Ectodermal cell (in vitro differentiated cells): ENCODE measurements at regions not wholly inside any gene's neighbourhood (a gene's known extent, or its start where the extent isn't known, plus 50 kb on each side); places are given as distances from the start of the nearest gene placed in this dataset.

Experiments
- H3K27ac ChIP-seq: 2 replicates; pipeline ENCODE4 v1.7.0; 2013; ENCODE audit warnings: mild to moderate bottlenecking, low read depth, low read length; ENCODE audit not compliant: insufficient read depth, poor library complexity, severe bottlenecking
- H3K27me3 ChIP-seq: 2 replicates; pipeline ENCODE4 v1.7.0; 2013; ENCODE audit warnings: mild to moderate bottlenecking, low read length; ENCODE audit not compliant: insufficient read depth, control insufficient read depth, poor library complexity, severe bottlenecking
- H3K36me3 ChIP-seq: one replicate; pipeline ENCODE4 v1.7.0; 2013; ENCODE audit warnings: low read length; ENCODE audit not compliant: control insufficient read depth, insufficient read depth
- H3K4me1 ChIP-seq: one replicate; pipeline ENCODE4 v1.7.0; 2013; ENCODE audit warnings: low read length; ENCODE audit not compliant: control insufficient read depth, insufficient read depth
- H3K4me3 ChIP-seq: 2 replicates; pipeline ENCODE4 v1.7.0; 2013; ENCODE audit warnings: low read depth, low read length, control low read depth; ENCODE audit not compliant: insufficient read depth
- H3K9me3 ChIP-seq: 2 replicates; pipeline ENCODE4 v1.7.0; 2013; ENCODE audit warnings: mild to moderate bottlenecking, low read length, moderate library complexity; ENCODE audit not compliant: control insufficient read depth
- WGBS, 2 experiments: methylation state at CpG; one replicate each; pipeline ENCODE4 v1.1.7; 2013; ENCODE audit warnings: missing lambda C conversion rate in 2 of 2; 5-methylcytosine and 5-hydroxymethylcytosine counted together

- Histone ChIP-seq H3K27me3 (no peaks in the 10 kb centered on the region), H3K27ac (no peak overlapping the region), H3K9me3 (no peaks in the 10 kb centered on the region), H3K4me3 (no peak overlapping the region), H3K4me1 (peaks cover 7% of the 10 kb centered on the region), H3K36me3 (no peaks in the 10 kb centered on the region)
- 86 to 94% methylated on average over 2 of the region's 2 CpGs for WGBS, 2 experiments
Measured at GRCh38 chr20:11331096-11331495, 586.6 kb upstream of the BTBD3 start.

GRCh38 chr20:11332381-11332780, 585.3 kb upstream of the BTBD3 start:
- H3K4me1 ChIP-seq: peaks cover 16% of the 10 kb centered on the region
- no peaks in the 10 kb centered on the region for H3K9me3 ChIP-seq
- no peaks in the 10 kb centered on the region for H3K27me3 ChIP-seq
- H3K4me3 ChIP-seq: no peak overlapping the region
- no peaks in the 10 kb centered on the region for H3K36me3 ChIP-seq
- no peak overlapping the region for H3K27ac ChIP-seq

GRCh38 chr20:11333634-11334033, 584.1 kb upstream of the BTBD3 start:
- no peaks in the 10 kb centered on the region for H3K9me3 ChIP-seq
- no peaks in the 10 kb centered on the region for H3K27me3 ChIP-seq
- no peak overlapping the region for H3K27ac ChIP-seq
- no peaks in the 10 kb centered on the region for H3K36me3 ChIP-seq
- H3K4me1 ChIP-seq: peaks cover 28% of the 10 kb centered on the region
- H3K4me3 ChIP-seq: no peak overlapping the region

- 7 to 20% methylated on average over 4 of the region's 4 CpGs for WGBS, 2 experiments
- Histone ChIP-seq H3K27ac (no peak overlapping the region), H3K9me3 (no peaks in the 10 kb centered on the region), H3K4me1 (peaks cover 28% of the 10 kb centered on the region), H3K27me3 (no peaks in the 10 kb centered on the region), H3K4me3 (no peak overlapping the region), H3K36me3 (no peaks in the 10 kb centered on the region)
Measured at GRCh38 chr20:11337361-11338130, 580.1 kb upstream of the BTBD3 start.

GRCh38 chr20:11338496-11339306, 579.0 kb upstream of the BTBD3 start:
- no peak overlapping the region for H3K4me3 ChIP-seq
- no peak overlapping the region for H3K27ac ChIP-seq
- WGBS, 2 experiments: 86 to 91% methylated on average over 2 of the region's 2 CpGs
- peaks cover 28% of the 10 kb centered on the region for H3K4me1 ChIP-seq
- no peaks in the 10 kb centered on the region for H3K36me3 ChIP-seq
- H3K27me3 ChIP-seq: no peaks in the 10 kb centered on the region
- H3K9me3 ChIP-seq: no peaks in the 10 kb centered on the region

- Histone ChIP-seq H3K4me3 (no peak overlapping the region), H3K4me1 (no peaks in the 10 kb centered on the region), H3K36me3 (no peaks in the 10 kb centered on the region), H3K9me3 (no peaks in the 10 kb centered on the region), H3K27me3 (no peaks in the 10 kb centered on the region), H3K27ac (no peak overlapping the region)
Measured at GRCh38 chr20:11344939-11345338, 572.8 kb upstream of the BTBD3 start.

GRCh38 chr20:11347738-11348137, 570.0 kb upstream of the BTBD3 start:
- H3K9me3 ChIP-seq: no peaks in the 10 kb centered on the region
- H3K4me3 ChIP-seq: no peak overlapping the region
- no peaks in the 10 kb centered on the region for H3K36me3 ChIP-seq
- no peaks in the 10 kb centered on the region for H3K27me3 ChIP-seq
- 96 to 100% methylated on average over 4 of the region's 4 CpGs for WGBS, 2 experiments
- peaks cover 24% of the 10 kb centered on the region for H3K4me1 ChIP-seq
- no peak overlapping the region for H3K27ac ChIP-seq

GRCh38 chr20:11350126-11351005, 567.3 kb upstream of the BTBD3 start:
- Histone ChIP-seq H3K27ac (no peak overlapping the region), H3K4me3 (no peak overlapping the region)
- WGBS, 2 experiments: 82 to 89% methylated on average over 7 of the region's 7 CpGs

GRCh38 chr20:11352041-11352440, 565.7 kb upstream of the BTBD3 start:
- Histone ChIP-seq H3K36me3 (no peaks in the 10 kb centered on the region), H3K9me3 (no peaks in the 10 kb centered on the region), H3K4me3 (no peak overlapping the region), H3K4me1 (peaks cover 26% of the 10 kb centered on the region), H3K27ac (peak overlapping the region; percentile 50), H3K27me3 (no peaks in the 10 kb centered on the region)

More at GRCh38 chr20:11350126-11351005, 567.3 kb upstream of the BTBD3 start:
- Histone ChIP-seq H3K36me3 (no peaks in the 10 kb centered on the region), H3K4me1 (peaks cover 26% of the 10 kb centered on the region), H3K9me3 (no peaks in the 10 kb centered on the region), H3K27me3 (no peaks in the 10 kb centered on the region)

- Histone ChIP-seq H3K27ac (no peak overlapping the region), H3K36me3 (no peaks in the 10 kb centered on the region), H3K27me3 (no peaks in the 10 kb centered on the region), H3K4me1 (peaks cover 26% of the 10 kb centered on the region), H3K9me3 (no peaks in the 10 kb centered on the region), H3K4me3 (no peak overlapping the region)
- WGBS, 2 experiments: 75 to 81% methylated on average over 3 of the region's 4 CpGs
Measured at GRCh38 chr20:11354846-11355245, 562.8 kb upstream of the BTBD3 start.
